Body of pancreas (tissue), 4 donors: ENCODE measurements at regions not wholly inside any gene's neighbourhood (a gene's known extent, or its start where the extent isn't known, plus 50 kb on each side); places are given as distances from the start of the nearest gene placed in this dataset.

Source experiments
- ATAC-seq: fragments of 150-250 bp; one replicate; pipeline ENCODE4 v1.9.1; 2016
- DNase-seq, 4 donors: peaks; one replicate each; pipeline ENCODE4 v3.0.0-alpha.2; 2019
- H3K27ac ChIP-seq, 4 donors: fragments of 200-600 bp; sonication (generic); 1 replicate in 3 of 4; 2 replicates in 1 of 4; pipeline versions ENCODE4 v1.5.1 to v1.6.1; 2016 to 2019; ENCODE audit warnings: mild to moderate bottlenecking in 1 of 4, mixed read lengths in 1 of 4, moderate library complexity in 1 of 4
- H3K27me3 ChIP-seq, 2 donors: fragments of 200-600 bp; sonication (generic); one replicate each; pipeline ENCODE4 v1.6.0; 2016; ENCODE audit warnings: mild to moderate bottlenecking in 1 of 2
- H3K36me3 ChIP-seq, 2 donors: fragments of 200-600 bp; sonication (generic); replicated peaks in 1 of 2; 2 replicates each; pipeline ENCODE4 v1.5.1; 2016; ENCODE audit warnings: low read depth in 2 of 2; ENCODE audit not compliant: insufficient read depth in 1 of 2
- H3K4me1 ChIP-seq: fragments of 200-600 bp; sonication (generic); one replicate; pipeline ENCODE4 v1.6.0; 2016
- H3K4me3 ChIP-seq, 2 donors: fragments of 200-600 bp; sonication (generic); 1 replicate in 1 of 2; 2 replicates in 1 of 2; pipeline ENCODE4 v1.5.1; 2016 to 2019
- H3K9me3 ChIP-seq, 3 donors: fragments of 200-600 bp; sonication (generic); 1 replicate in 2 of 3; 2 replicates in 1 of 3; pipeline ENCODE4 v1.5.1; 2016
- POLR2A ChIP-seq, 3 donors: fragments of 450-650 bp; IDR thresholded peaks; one replicate each; pipeline ENCODE4 v1.6.1; 2016; ENCODE audit warnings: antibody characterized with exemption in 3 of 3, mild to moderate bottlenecking in 2 of 3
- WGBS, 2 donors: methylation state at CpG; one replicate each; pipeline ENCODE4 v1.1.5; 2017; 5-methylcytosine and 5-hydroxymethylcytosine counted together
- intact Hi-C: fragments of 100-400 bp; cut with DNase I; formaldehyde crosslinking; loops from one replicate; pipeline ENCODE4 v1.15.1; 2023
- TF ChIP-seq, protein P1 (sequence below), 7 experiments: fragments of 450-650 bp in 4 of 7; fragments of 200-600 bp in 3 of 7; sonication (generic) in 3 of 7; IDR thresholded peaks; one replicate each; pipeline ENCODE4 v1.5.1; 2016 to 2019; ENCODE audit warnings: antibody characterized with exemption in 7 of 7

DNA sequence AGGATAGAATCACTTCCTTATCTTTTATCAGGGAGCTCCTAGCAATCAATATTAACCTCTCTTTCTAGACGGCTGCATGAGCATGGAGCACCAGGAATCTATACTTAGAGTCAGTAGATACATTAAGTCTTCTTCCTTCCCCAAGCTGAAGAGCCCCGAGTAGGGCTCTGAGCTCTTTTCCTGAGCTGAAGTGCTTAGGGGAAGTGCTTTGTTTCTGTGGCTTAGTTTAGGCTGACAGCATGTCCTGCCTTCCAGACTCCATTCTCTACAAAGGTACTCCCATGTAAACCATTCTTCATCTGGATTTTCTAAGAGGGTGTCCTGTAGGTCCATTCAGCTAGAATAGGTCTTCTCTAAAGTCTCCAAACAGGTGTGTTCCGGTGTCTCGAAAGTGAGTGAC lies 127.5 kb upstream of the AFF2 start:
- H3K27ac ChIP-seq: no peak overlapping the region
- no peaks in the 10 kb centered on the region for H3K36me3 ChIP-seq
- no peaks in the 10 kb centered on the region for H3K9me3 ChIP-seq
- ATAC-seq (no peak), DNase-seq (no peak)
- no peaks in the 10 kb centered on the region for H3K27me3 ChIP-seq
- TF ChIP-seq, protein P1, sequence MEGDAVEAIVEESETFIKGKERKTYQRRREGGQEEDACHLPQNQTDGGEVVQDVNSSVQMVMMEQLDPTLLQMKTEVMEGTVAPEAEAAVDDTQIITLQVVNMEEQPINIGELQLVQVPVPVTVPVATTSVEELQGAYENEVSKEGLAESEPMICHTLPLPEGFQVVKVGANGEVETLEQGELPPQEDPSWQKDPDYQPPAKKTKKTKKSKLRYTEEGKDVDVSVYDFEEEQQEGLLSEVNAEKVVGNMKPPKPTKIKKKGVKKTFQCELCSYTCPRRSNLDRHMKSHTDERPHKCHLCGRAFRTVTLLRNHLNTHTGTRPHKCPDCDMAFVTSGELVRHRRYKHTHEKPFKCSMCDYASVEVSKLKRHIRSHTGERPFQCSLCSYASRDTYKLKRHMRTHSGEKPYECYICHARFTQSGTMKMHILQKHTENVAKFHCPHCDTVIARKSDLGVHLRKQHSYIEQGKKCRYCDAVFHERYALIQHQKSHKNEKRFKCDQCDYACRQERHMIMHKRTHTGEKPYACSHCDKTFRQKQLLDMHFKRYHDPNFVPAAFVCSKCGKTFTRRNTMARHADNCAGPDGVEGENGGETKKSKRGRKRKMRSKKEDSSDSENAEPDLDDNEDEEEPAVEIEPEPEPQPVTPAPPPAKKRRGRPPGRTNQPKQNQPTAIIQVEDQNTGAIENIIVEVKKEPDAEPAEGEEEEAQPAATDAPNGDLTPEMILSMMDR (IDR thresholded peaks at IDR 0.05): no peak
- no peak for TF ChIP-seq POLR2A (IDR thresholded peaks at IDR 0.05)
- no peaks in the 10 kb centered on the region for H3K4me1 ChIP-seq
- intact Hi-C loops: no loop called here
- 59 to 63% methylated on average over 3 to 4 of the region's 4 CpGs for WGBS, 2 donors
- H3K4me3 ChIP-seq: no peak overlapping the region

DNA sequence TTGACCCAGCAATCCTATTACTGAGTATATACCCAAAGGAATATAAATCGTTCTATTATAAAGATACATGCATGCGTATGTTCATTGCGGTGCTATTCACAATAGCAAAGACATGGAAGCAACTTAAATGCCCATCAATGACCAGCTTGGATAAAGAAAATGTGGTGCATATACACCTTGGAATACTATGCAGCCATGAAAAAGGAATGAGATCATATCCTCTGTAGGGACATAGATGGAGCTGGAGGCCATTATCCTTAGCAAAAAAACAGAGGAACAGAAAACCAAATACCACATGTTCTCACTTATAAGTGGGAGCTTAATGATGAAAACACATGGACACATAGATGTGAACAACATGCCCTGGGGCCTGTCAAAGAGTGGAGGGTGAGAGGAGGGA lies 124.1 kb upstream of the AFF2 start:
- Histone ChIP-seq H3K36me3 (no peaks in the 10 kb centered on the region), H3K4me3 (no peak overlapping the region), H3K4me1 (no peaks in the 10 kb centered on the region), H3K9me3 (no peaks in the 10 kb centered on the region), H3K27ac (no peak overlapping the region), H3K27me3 (no peaks in the 10 kb centered on the region)
- intact Hi-C loops: no loop called here
- WGBS, 2 donors: 90 to 93% methylated on average over 3 of the region's 3 CpGs
- ATAC-seq: no peak
- no peak for DNase-seq
- no peak for TF ChIP-seq POLR2A (IDR thresholded peaks at IDR 0.05)
- TF ChIP-seq, protein P1 (IDR thresholded peaks at IDR 0.05): no peak

DNA sequence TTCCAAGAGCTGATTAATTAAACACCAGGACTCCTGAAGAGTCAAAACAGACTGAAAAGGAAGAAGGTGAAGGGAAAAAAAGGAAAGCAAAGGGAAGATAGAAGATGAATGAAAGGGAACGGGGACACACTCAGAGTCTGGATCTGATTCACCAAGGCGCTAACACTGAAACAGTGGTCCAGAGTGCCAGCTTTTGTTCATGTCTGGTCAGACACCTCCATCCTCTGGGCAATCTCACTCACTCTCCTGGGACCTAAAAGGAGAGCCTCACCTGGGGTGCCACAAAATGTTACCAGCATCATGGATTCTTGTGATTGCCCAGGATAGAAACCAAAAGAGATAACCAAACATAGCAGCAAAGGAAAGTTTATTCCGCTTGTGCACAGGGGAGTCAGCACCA lies 120.3 kb upstream of the AFF2 start:
- intact Hi-C loops: no loop called here

GRCh38 chrX:148380650-148381561 lies 119.5 kb upstream of the AFF2 start:
- peak in 1 of 4 donors; percentile 3 for DNase-seq
- ATAC-seq: no peak
- Histone ChIP-seq H3K36me3 (no peaks in the 10 kb centered on the region), H3K4me3 (no peak overlapping the region), H3K27ac (no peak overlapping the region), H3K27me3 (no peaks in the 10 kb centered on the region), H3K4me1 (no peaks in the 10 kb centered on the region), H3K9me3 (no peaks in the 10 kb centered on the region)
- 33 to 43% methylated on average over 9 of the region's 9 CpGs for WGBS, 2 donors
- TF ChIP-seq, protein P1 (IDR thresholded peaks at IDR 0.05): no peak
- no peak for TF ChIP-seq POLR2A (IDR thresholded peaks at IDR 0.05)
- intact Hi-C loops: no loop called here

More for the DNA sequence above, 120.3 kb upstream of the AFF2 start:
- Histone ChIP-seq H3K27me3 (no peaks in the 10 kb centered on the region), H3K36me3 (no peaks in the 10 kb centered on the region), H3K9me3 (no peaks in the 10 kb centered on the region), H3K27ac (no peak overlapping the region), H3K4me3 (no peak overlapping the region), H3K4me1 (no peaks in the 10 kb centered on the region)
- no peak for ATAC-seq
- no peak for DNase-seq
- WGBS, 2 donors: 53 to 76% methylated on average over 3 of the region's 3 CpGs
- TF ChIP-seq, protein P1 (IDR thresholded peaks at IDR 0.05): no peak
- no peak for TF ChIP-seq POLR2A (IDR thresholded peaks at IDR 0.05)

GRCh38 chrX:148381603-148382002 lies 118.8 kb upstream of the AFF2 start:
- ATAC-seq: no peak
- Histone ChIP-seq H3K27me3 (no peaks in the 10 kb centered on the region), H3K4me1 (no peaks in the 10 kb centered on the region), H3K36me3 (no peaks in the 10 kb centered on the region), H3K4me3 (no peak overlapping the region), H3K27ac (no peak overlapping the region), H3K9me3 (no peaks in the 10 kb centered on the region)
- TF ChIP-seq POLR2A (IDR thresholded peaks at IDR 0.05): no peak
- TF ChIP-seq, protein P1 (IDR thresholded peaks at IDR 0.05): no peak
- DNase-seq: no peak
- intact Hi-C loops: no loop called here
- 61 to 70% methylated on average over 2 of the region's 2 CpGs for WGBS, 2 donors
